Endothelial cell (in vitro differentiated cells): ENCODE measurements at regions not wholly inside any gene's neighbourhood (a gene's known extent, or its start where the extent isn't known, plus 50 kb on each side); places are given as distances from the start of the nearest gene placed in this dataset.

ENCODE experiments used
- DNase-seq: peaks from one replicate; pipeline ENCODE4 v3.0.0; 2021; ENCODE audit warnings: low spot score
- H3K27ac Mint-ChIP-seq: one replicate; pipeline ENCODE4 v1.8.0; 2021; ENCODE audit warnings: mixed read lengths, inconsistent platforms; ENCODE audit not compliant: unreplicated experiment
- H3K27me3 Mint-ChIP-seq: one replicate; pipeline ENCODE4 v1.8.0; 2021; ENCODE audit warnings: mild to moderate bottlenecking, moderate library complexity, mixed read lengths, inconsistent platforms; ENCODE audit not compliant: unreplicated experiment
- H3K36me3 Mint-ChIP-seq: one replicate; pipeline ENCODE4 v1.8.0; 2021; ENCODE audit warnings: mild to moderate bottlenecking, low read depth, mixed read lengths, inconsistent platforms; ENCODE audit not compliant: unreplicated experiment
- H3K4me1 Mint-ChIP-seq: one replicate; pipeline ENCODE4 v1.8.0; 2021; ENCODE audit warnings: mild to moderate bottlenecking, mixed read lengths, inconsistent platforms; ENCODE audit not compliant: unreplicated experiment
- H3K4me3 Mint-ChIP-seq: one replicate; pipeline ENCODE4 v1.8.0; 2021; ENCODE audit warnings: mild to moderate bottlenecking, mixed read lengths, inconsistent platforms; ENCODE audit not compliant: unreplicated experiment
- H3K9me3 Mint-ChIP-seq: one replicate; pipeline ENCODE4 v1.8.0; 2021; ENCODE audit warnings: mixed read lengths, inconsistent platforms; ENCODE audit not compliant: unreplicated experiment
- CTCF ChIP-seq: fragments of 200-600 bp; sonication (generic); IDR thresholded peaks from one replicate; pipeline ENCODE4 v1.5.0; 2021; ENCODE audit warnings: antibody characterized with exemption; ENCODE audit not compliant: unreplicated experiment

- no peak for TF ChIP-seq CTCF
- no peak overlapping the region for H3K27ac Mint-ChIP-seq
- no peaks in the 10 kb centered on the region for H3K27me3 Mint-ChIP-seq
Observed at GRCh38 chr5:124593952-124594351, 152.5 kb downstream of the ZNF608 start.

GRCh38 chr5:124592891-124593290 is 153.5 kb downstream of the ZNF608 start:
- Mint-ChIP-seq H3K4me3 (no peak overlapping the region), H3K9me3 (no peaks in the 10 kb centered on the region), H3K4me1 (peaks cover 16% of the 10 kb centered on the region), H3K36me3 (no peaks in the 10 kb centered on the region), H3K27me3 (no peaks in the 10 kb centered on the region), H3K27ac (no peak overlapping the region)
- DNase-seq = no peak
- no peak for TF ChIP-seq CTCF

More at GRCh38 chr5:124593952-124594351, 152.5 kb downstream of the ZNF608 start:
- no peaks in the 10 kb centered on the region for H3K36me3 Mint-ChIP-seq
- no peaks in the 10 kb centered on the region for H3K9me3 Mint-ChIP-seq
- H3K4me3 Mint-ChIP-seq = no peak overlapping the region
- no peak for DNase-seq
- H3K4me1 Mint-ChIP-seq = peaks cover 16% of the 10 kb centered on the region

- no peak for TF ChIP-seq CTCF
- no peak for DNase-seq
- peaks cover under 1% of the 10 kb centered on the region for H3K27me3 Mint-ChIP-seq
- H3K27ac Mint-ChIP-seq = no peak overlapping the region
- H3K36me3 Mint-ChIP-seq = no peaks in the 10 kb centered on the region
- H3K4me1 Mint-ChIP-seq = peaks cover 7% of the 10 kb centered on the region
- no peaks in the 10 kb centered on the region for H3K9me3 Mint-ChIP-seq
- no peak overlapping the region for H3K4me3 Mint-ChIP-seq
Observed at GRCh38 chr5:124591583-124591982, 154.9 kb downstream of the ZNF608 start.

GRCh38 chr5:124590686-124591085 is 155.8 kb downstream of the ZNF608 start:
- no peaks in the 10 kb centered on the region for H3K9me3 Mint-ChIP-seq
- no peak overlapping the region for H3K27ac Mint-ChIP-seq
- H3K4me3 Mint-ChIP-seq = no peak overlapping the region
- no peaks in the 10 kb centered on the region for H3K36me3 Mint-ChIP-seq
- no peak for DNase-seq
- H3K27me3 Mint-ChIP-seq = peaks cover 4% of the 10 kb centered on the region
- no peak for TF ChIP-seq CTCF
- H3K4me1 Mint-ChIP-seq = peaks cover 7% of the 10 kb centered on the region

GRCh38 chr5:124587280-124587679 is 159.2 kb downstream of the ZNF608 start:
- no peaks in the 10 kb centered on the region for H3K36me3 Mint-ChIP-seq
- peaks cover 3% of the 10 kb centered on the region for H3K4me1 Mint-ChIP-seq
- TF ChIP-seq CTCF = no peak
- no peaks in the 10 kb centered on the region for H3K9me3 Mint-ChIP-seq
- DNase-seq = no peak
- H3K4me3 Mint-ChIP-seq = no peak overlapping the region
- peaks cover 4% of the 10 kb centered on the region for H3K27me3 Mint-ChIP-seq
- no peak overlapping the region for H3K27ac Mint-ChIP-seq
